Karpas-422 (cell line): ENCODE measurements at regions not wholly inside any gene's neighbourhood (a gene's known extent, or its start where the extent isn't known, plus 50 kb on each side); places are given as distances from the start of the nearest gene placed in this dataset.
A peak's percentile ranks its signal among the peaks of the same experiment; 100 is the strongest.
"Not testable (repeated sequence)": the region's sequence is repeated elsewhere in the genome, so short reads cannot be mapped to it uniquely, and the experiment has no call there.

Source experiments
- DNase-seq: peaks from one replicate; pipeline ENCODE4 v3.0.0-alpha.2; 2015
- H2AFZ ChIP-seq: fragments of 200-600 bp; sonication (generic); 2 replicates; pipeline ENCODE4 v1.6.1; 2014; ENCODE audit warnings: antibody characterized with exemption, low read length, mixed read lengths
- H3K27ac ChIP-seq: fragments of 200-600 bp; sonication (generic); 2 replicates; pipeline ENCODE4 v1.5.1; 2014; ENCODE audit warnings: mild to moderate bottlenecking, low read length, moderate library complexity
- H3K27me3 ChIP-seq: fragments of 200-600 bp; sonication (generic); 2 replicates; pipeline ENCODE4 v1.6.1; 2014; ENCODE audit warnings: low read length, mixed read lengths
- H3K36me3 ChIP-seq: fragments of 200-600 bp; sonication (generic); 2 replicates; pipeline ENCODE4 v1.6.1; 2014; ENCODE audit warnings: low read length, mixed read lengths; ENCODE audit not compliant: insufficient read depth
- H3K4me1 ChIP-seq: fragments of 200-600 bp; sonication (generic); 2 replicates; pipeline ENCODE4 v1.6.1; 2014; ENCODE audit warnings: mild to moderate bottlenecking, low read length, mixed read lengths
- H3K4me2 ChIP-seq: fragments of 200-600 bp; sonication (generic); 2 replicates; pipeline ENCODE4 v1.6.1; 2014; ENCODE audit warnings: low read length, low read depth, mild to moderate bottlenecking; ENCODE audit not compliant: poor library complexity, severe bottlenecking
- H3K4me3 ChIP-seq: fragments of 200-600 bp; sonication (generic); 2 replicates; pipeline ENCODE4 v1.5.1; 2014; ENCODE audit warnings: mild to moderate bottlenecking, antibody characterized with exemption, low read length, mixed read lengths
- H3K79me2 ChIP-seq: fragments of 200-600 bp; sonication (generic); 2 replicates; pipeline ENCODE4 v1.6.1; 2014; ENCODE audit warnings: mild to moderate bottlenecking, low read length, mixed read lengths
- H3K9ac ChIP-seq: fragments of 200-600 bp; sonication (generic); 2 replicates; pipeline ENCODE4 v1.6.0; 2014; ENCODE audit warnings: low read length
- H3K9me2 ChIP-seq: fragments of 200-600 bp; sonication (generic), shearing (Covaris generic); replicated peaks from 2 replicates; pipeline ENCODE4 v1.6.0; 2014; ENCODE audit warnings: mild to moderate bottlenecking, low read length, moderate library complexity; ENCODE audit not compliant: insufficient read depth
- H3K9me3 ChIP-seq: fragments of 300-700, 200-600 bp; sonication (generic); 2 replicates; pipeline ENCODE4 v1.6.1; 2014; ENCODE audit warnings: low read length, mixed read lengths
- H4K20me1 ChIP-seq: fragments of 200-600 bp; sonication (generic); 2 replicates; pipeline ENCODE4 v1.6.1; 2014; ENCODE audit warnings: mild to moderate bottlenecking, antibody characterized with exemption, low read length, low read depth; ENCODE audit not compliant: insufficient read depth

DNA sequence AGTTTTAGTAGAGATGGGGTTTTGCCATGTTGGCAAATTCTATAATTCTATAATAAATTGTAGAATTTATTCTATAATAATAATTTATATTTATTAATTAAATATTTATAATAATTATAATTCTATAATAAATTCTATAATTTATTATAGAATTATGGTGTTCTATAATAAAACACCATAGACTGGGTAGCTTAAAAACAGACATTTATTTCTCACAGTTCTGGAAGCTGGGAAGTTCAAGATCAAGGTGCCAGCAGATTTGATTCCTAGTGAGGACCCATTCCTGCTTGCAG, 130.9 kb upstream of the PELI1 start:
- Histone ChIP-seq H3K27ac (no peak overlapping the region), H2AFZ (no peak overlapping the region), H3K4me3 (no peak overlapping the region), H3K4me1 (peaks cover 4% of the 10 kb centered on the region), H3K9me2 (no peaks in the 10 kb centered on the region), H3K27me3 (no peaks in the 10 kb centered on the region), H4K20me1 (no peaks in the 10 kb centered on the region), H3K9me3 (no peaks in the 10 kb centered on the region), H3K4me2 (no peak overlapping the region), H3K9ac (no peak overlapping the region), H3K36me3 (no peaks in the 10 kb centered on the region), H3K79me2 (no peaks in the 10 kb centered on the region)
- DNase-seq, result no peak

DNA sequence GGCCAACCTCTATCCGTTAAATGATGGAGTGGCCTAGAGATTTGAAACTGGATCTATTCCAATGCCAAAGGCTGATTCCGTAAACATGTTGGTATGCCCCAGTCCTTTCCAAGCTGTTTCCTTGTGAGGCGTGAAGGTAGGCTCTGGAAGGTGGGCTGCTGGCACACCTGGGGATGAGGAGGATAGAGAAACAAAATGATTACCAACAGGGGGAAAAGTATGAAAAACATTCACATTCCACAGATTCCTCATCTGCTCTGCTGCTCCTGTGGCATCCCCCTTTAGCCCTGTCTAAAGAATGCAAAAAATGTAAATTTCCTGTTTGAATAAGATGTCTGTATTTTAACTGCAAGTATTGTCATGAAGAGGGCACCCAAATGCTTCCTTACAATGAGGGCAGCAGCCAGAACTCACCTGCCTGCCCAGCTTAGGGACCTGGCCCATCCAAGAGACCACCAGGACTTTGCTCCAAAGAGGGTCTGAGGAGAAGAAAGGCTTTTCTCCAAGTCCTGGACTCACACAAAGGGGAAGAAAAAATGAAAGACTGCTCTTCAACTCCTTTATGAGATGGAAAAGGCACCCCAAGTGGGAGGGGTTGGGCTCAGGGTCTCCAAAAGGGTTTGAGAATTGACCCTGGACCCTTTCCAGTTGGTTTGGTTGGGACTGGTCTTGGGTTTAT, 132.3 kb upstream of the PELI1 start:
- H3K9me2 ChIP-seq, result no peaks in the 10 kb centered on the region
- no peaks in the 10 kb centered on the region for H3K79me2 ChIP-seq
- H3K27me3 ChIP-seq, result no peaks in the 10 kb centered on the region
- no peak for DNase-seq
- no peaks in the 10 kb centered on the region for H4K20me1 ChIP-seq
- H2AFZ ChIP-seq, result no peak overlapping the region
- no peak overlapping the region for H3K4me2 ChIP-seq
- no peaks in the 10 kb centered on the region for H3K36me3 ChIP-seq
- no peaks in the 10 kb centered on the region for H3K9me3 ChIP-seq
- H3K27ac ChIP-seq, result no peak overlapping the region
- H3K4me1 ChIP-seq, result peaks cover 3% of the 10 kb centered on the region
- H3K9ac ChIP-seq, result no peak overlapping the region
- H3K4me3 ChIP-seq, result no peak overlapping the region

DNA sequence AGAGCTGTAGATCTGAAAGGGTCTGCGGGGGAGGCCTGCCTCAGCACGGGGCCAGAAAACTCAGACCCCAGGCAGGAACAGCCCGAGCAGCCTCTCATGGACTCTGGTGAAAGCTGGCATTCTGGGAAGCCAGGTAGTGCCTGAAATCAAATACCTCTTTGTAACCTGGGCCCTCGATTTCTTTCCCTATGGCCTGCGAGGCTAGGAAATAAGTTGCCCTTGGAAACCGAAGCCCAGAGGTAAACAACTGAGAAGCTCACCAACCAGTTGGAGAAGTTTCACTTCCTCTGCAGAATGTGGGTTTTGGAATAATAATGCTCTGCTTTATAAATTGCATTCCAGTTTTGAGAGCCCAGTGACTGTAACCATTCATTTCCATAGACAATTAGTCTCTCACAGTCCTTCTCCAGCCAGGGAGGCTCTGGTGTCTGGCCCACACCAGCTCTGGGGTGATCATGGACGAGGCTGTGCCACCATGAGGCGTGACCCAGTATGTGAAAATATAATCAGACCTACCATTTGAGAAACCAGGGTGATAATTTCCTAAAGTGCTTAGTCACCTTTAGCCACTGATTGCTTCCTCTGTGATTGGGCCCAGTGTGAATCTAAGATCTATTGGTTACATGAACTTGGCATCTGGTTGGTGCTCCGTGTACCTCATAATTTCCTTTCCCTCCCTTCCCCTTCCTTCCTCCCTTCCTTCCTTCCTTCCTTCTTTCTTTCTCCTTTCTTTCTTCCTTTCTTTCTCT, 133.1 kb upstream of the PELI1 start:
- DNase-seq, result no peak
- Histone ChIP-seq H2AFZ (no peak overlapping the region), H3K4me1 (peaks cover 3% of the 10 kb centered on the region), H3K9me3 (no peaks in the 10 kb centered on the region), H3K9me2 (no peaks in the 10 kb centered on the region), H3K27ac (no peak overlapping the region), H3K36me3 (no peaks in the 10 kb centered on the region), H3K79me2 (no peaks in the 10 kb centered on the region), H3K9ac (no peak overlapping the region), H4K20me1 (no peaks in the 10 kb centered on the region), H3K4me3 (no peak overlapping the region), H3K4me2 (no peak overlapping the region), H3K27me3 (no peaks in the 10 kb centered on the region)

DNA sequence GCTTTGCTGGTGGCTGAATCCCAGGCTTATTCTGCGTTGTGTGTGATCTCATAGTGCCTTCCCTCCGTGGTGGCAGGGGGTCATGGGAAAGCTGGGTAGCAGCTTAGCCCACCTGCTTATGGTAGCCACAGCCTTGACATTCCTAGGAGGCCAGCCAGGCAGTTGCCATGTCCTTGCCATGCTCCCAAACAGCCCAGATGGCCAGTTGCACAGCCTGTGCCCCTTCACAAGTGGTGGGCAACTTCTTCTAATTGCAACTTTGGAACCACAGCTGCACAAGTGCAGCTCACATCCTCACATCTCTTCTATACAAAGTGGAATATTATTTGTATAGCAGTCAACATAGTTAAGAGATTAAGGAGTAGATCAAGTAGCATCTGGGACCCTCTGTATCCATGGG, 136.6 kb upstream of the PELI1 start:
- H3K79me2 ChIP-seq, H3K36me3 ChIP-seq, H3K4me2 ChIP-seq, H3K27me3 ChIP-seq, H2AFZ ChIP-seq, H3K27ac ChIP-seq, DNase-seq, H4K20me1 ChIP-seq, H3K9ac ChIP-seq, H3K4me3 ChIP-seq, H3K9me3 ChIP-seq, H3K9me2 ChIP-seq: not testable (repeated sequence)
- peaks cover 13% of the 10 kb centered on the region for H3K4me1 ChIP-seq

DNA sequence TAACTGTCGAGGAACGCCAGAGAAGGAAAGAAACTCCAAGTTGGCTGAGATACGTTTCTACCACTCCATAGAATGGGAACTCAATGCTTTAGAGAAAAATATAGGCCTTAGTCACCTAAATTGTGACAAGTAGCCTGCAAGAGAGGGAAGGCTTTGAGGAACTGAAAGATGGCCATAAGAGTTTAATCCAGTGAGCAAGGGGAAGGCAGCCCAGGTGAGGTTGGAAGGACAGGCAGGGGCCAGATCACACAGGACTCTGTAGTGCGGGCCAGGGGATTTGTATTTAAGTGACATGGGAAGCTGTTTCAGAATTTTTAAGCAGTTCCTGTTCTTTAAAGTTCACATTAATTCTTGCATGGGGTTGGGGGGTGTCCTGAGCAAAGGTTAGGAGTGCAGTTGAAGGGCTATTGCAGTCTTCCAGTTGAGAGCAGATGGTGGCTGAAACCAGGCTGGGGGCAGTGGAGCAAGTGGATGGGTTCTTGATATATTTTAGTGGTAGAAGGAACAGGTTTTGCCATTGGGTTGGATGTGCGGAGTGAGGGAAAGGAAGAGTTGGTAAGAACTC, 138.9 kb upstream of the PELI1 start:
- H3K36me3 ChIP-seq, result no peaks in the 10 kb centered on the region
- no peaks in the 10 kb centered on the region for H3K79me2 ChIP-seq
- H3K9me3 ChIP-seq, result no peaks in the 10 kb centered on the region
- no peak overlapping the region for H3K27ac ChIP-seq
- no peak for DNase-seq
- no peaks in the 10 kb centered on the region for H4K20me1 ChIP-seq
- no peak overlapping the region for H3K9ac ChIP-seq
- peak overlapping the region; percentile 9; the same call in 1 of the 2 replicates for H3K4me3 ChIP-seq
- peak overlapping the region; percentile 26 for H3K4me2 ChIP-seq
- no peaks in the 10 kb centered on the region for H3K9me2 ChIP-seq
- H2AFZ ChIP-seq, result no peak overlapping the region
- no peaks in the 10 kb centered on the region for H3K27me3 ChIP-seq
- peaks cover 10% of the 10 kb centered on the region for H3K4me1 ChIP-seq

DNA sequence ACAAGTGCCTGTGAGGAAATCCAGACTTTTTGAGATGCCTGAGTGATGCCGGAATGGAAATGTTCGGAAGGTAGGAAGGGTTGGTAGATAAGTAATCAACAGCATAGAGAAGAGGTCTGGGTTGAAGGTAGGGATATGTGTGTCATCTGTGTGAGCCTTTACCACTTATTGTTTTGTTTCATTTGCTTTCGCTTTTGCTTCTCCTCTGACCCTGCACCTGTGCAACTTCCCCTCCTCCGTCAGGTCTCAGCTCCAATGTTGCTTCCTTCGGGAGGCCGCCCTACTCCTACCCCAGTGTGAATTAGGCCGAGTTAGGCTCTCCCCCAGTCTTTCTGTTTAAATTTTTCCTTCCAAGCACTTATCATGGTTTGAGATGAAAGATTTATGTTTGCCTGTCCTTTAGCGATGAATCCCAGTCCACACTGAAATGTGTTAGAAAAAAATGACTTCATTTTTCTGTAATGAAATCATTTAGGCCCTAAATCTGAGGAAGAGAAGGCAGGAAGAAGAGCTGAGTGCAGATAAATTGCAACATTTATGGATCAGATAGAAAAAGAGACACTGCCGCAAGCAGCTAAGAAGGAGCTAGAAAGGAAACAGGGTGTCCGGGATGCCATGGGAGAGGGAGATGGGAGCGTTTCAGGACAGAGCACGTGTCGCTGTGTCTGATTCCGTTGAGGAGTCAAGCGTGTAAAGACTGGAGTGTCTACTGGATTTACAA, 139.6 kb upstream of the PELI1 start:
- H3K9me2 ChIP-seq, result no peaks in the 10 kb centered on the region
- no peak overlapping the region for H3K9ac ChIP-seq
- H3K27me3 ChIP-seq, result no peaks in the 10 kb centered on the region
- no peaks in the 10 kb centered on the region for H3K79me2 ChIP-seq
- H4K20me1 ChIP-seq, result no peaks in the 10 kb centered on the region
- no peaks in the 10 kb centered on the region for H3K36me3 ChIP-seq
- no peaks in the 10 kb centered on the region for H3K9me3 ChIP-seq
- peak overlapping the region; percentile 26 for H3K4me2 ChIP-seq
- peaks cover 10% of the 10 kb centered on the region for H3K4me1 ChIP-seq
- peak overlapping the region; percentile 9; the same call in 1 of the 2 replicates for H3K4me3 ChIP-seq
- H2AFZ ChIP-seq, result no peak overlapping the region
- no peak overlapping the region for H3K27ac ChIP-seq
- no peak for DNase-seq

DNA sequence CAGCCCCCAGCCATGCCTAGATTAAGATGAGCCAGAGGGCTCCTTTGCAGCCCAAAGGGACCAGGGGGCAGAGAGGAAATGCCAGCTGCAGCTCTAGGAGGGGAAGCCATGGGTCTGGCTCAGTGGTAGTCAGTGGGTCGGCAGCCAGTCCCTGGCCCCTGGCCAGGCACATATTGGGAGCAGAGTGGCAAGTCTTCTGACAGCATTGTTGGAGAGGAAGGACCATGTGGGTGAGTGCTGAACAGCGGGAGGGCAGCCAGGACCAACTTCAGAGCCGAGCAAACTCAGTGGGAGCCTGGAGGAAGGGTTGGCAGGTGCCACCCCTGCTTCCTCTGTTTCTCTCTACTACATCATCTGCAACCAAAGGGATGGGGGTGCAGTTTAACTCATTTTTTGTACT, 140.5 kb upstream of the PELI1 start:
- Histone ChIP-seq H3K4me1 (peaks cover 10% of the 10 kb centered on the region), H4K20me1 (no peaks in the 10 kb centered on the region), H3K27ac (no peak overlapping the region), H3K9ac (no peak overlapping the region), H3K4me2 (no peak overlapping the region), H3K36me3 (no peaks in the 10 kb centered on the region), H3K9me3 (no peaks in the 10 kb centered on the region), H3K27me3 (no peaks in the 10 kb centered on the region), H3K4me3 (no peak overlapping the region), H3K9me2 (no peaks in the 10 kb centered on the region), H2AFZ (no peak overlapping the region), H3K79me2 (no peaks in the 10 kb centered on the region)
- no peak for DNase-seq

DNA sequence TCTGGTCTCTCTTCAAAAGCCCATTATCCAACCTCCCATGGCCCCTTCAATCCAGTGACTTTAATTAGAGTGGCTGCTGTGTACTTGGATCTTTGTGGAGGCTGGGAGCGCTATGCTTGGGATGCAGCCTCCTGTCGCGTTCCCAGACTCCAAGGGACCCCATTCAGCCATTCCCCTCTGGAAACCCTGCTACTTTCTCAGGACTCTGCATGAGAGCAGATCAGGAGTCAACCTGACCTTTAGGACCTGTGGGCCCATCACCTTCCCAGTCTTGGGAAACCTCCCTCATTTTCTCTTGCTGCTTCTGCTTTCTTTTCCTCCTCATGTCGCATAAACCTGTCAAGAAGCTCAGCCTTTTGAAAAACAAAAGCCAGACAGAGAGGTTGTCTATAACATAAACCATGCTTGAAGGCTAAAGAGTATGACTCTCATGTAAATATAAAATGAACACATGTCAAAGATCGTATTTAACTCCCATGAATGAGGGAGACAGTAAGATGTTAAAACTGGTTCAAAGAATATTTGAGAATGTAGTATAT, 143.1 kb upstream of the PELI1 start:
- no peaks in the 10 kb centered on the region for H3K9me3 ChIP-seq
- H3K27me3 ChIP-seq, result no peaks in the 10 kb centered on the region
- no peaks in the 10 kb centered on the region for H3K9me2 ChIP-seq
- H3K9ac ChIP-seq, result no peak overlapping the region
- H3K36me3 ChIP-seq, result no peaks in the 10 kb centered on the region
- H3K27ac ChIP-seq, result no peak overlapping the region
- no peak overlapping the region for H3K4me2 ChIP-seq
- H3K4me1 ChIP-seq, result peaks cover 13% of the 10 kb centered on the region
- H4K20me1 ChIP-seq, result no peaks in the 10 kb centered on the region
- no peaks in the 10 kb centered on the region for H3K79me2 ChIP-seq
- no peak for DNase-seq
- no peak overlapping the region for H2AFZ ChIP-seq
- no peak overlapping the region for H3K4me3 ChIP-seq
